SW480 (cell line): ENCODE measurements at regions not wholly inside any gene's neighbourhood (a gene's known extent, or its start where the extent isn't known, plus 50 kb on each side); places are given as distances from the start of the nearest gene placed in this dataset.
"Not testable (repeated sequence)": the region's sequence is repeated elsewhere in the genome, so short reads cannot be mapped to it uniquely, and the experiment has no call there.

Experiments used
- DNase-seq: peaks from one replicate; pipeline ENCODE4 v3.0.0-alpha.2; 2016; ENCODE audit warnings: low spot score

- DNase-seq: no peak
Measured at GRCh38 chr9:33739398-33739797, 56.0 kb upstream of the PRSS3 start.

DNA sequence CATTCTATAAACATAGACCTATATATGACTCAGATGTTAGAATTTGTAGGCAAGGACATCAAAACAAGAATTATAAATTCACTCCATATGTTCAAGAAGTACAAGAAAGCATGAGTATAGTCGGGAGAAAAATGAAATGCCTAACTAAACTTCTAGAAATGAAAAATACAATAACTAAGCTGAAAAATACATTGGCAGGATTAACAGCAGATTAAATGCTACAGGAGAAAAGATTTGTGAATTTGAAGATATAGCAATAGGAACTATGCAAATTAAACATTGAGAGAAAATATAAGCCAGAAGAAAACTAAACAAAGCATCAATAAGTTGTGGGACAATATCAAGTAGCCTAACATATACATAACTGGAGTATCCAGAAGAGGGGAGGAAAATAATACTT, 55.3 kb upstream of the PRSS3 start:
- no peak for DNase-seq

DNA sequence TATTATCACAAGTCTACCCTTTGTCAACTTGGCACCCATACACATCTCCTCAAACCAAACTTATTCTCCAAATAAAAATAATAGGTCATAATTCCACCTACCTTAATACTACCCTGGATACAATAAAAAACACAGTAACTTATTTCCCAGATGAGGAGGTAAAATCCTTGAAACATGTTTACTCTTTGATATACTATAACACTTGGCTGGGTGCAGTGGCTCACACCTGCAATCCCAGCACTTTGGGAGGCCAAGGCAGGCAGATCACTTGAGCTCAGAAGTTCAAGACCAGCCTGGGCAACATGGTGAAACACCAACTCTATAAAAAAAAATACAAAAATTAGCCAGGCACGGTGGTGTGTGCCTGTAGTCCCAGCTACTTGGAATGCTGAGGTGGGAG, 54.4 kb upstream of the PRSS3 start:
- DNase-seq: not testable (repeated sequence)

DNA sequence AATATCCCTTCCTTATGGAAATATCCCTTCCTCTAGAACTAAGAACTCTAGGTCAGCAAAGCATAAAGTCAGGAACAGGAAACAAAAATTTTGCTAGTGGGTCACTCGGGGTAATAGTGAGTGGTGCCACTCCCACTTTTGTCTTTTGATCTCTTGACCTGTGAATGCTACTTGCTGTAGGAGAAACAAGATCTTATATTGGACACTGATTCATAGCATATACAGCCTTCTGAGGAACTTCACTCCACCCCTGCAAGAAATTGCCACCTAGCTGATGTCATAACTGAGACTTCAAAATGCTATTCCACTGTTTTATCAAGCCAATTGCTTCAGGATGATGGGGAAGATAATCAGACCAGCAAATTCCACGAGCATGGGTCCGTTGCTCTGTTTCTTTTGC, 53.3 kb upstream of the PRSS3 start:
- no peak for DNase-seq

GRCh38 chr9:33742519-33742918, 52.8 kb upstream of the PRSS3 start:
- peak; percentile 14 for DNase-seq
